GM10248 (cell line): ENCODE measurements at regions not wholly inside any gene's neighbourhood (a gene's known extent, or its start where the extent isn't known, plus 50 kb on each side); places are given as distances from the start of the nearest gene placed in this dataset.

Experiments
- CTCF ChIA-PET: fragments of 300-600 bp; sonication (Branson Sonifier 250); formaldehyde crosslinking; extraction: SDS; loops from one replicate; lab custom pipeline; 2021; ENCODE audit warnings: antibody characterized with exemption; lab: Yijun Ruan, JAX
- POLR2A ChIA-PET: fragments of 350-650 bp; sonication (Branson Sonifier 250); formaldehyde crosslinking; extraction: SDS; loops from one replicate; lab custom pipeline; 2020; ENCODE audit warnings: antibody characterized with exemption; lab: Yijun Ruan, JAX
- DNase-seq: peaks from one replicate; pipeline ENCODE4 v3.0.0; 2012; ENCODE audit errors: extremely low spot score
- CTCF ChIP-seq: IDR thresholded peaks from 2 replicates; pipeline ENCODE4 v1.5.1; 2012; ENCODE audit warnings: mild to moderate bottlenecking, low read depth; ENCODE audit errors: extremely low read depth, missing control alignments, control extremely low read depth

GRCh38 chr2:120442923-120443571 lies 97.1 kb downstream of the INHBB start:
- ChIA-PET POLR2A (no interaction called here), CTCF (no interaction called here)
- DNase-seq, result no peak
- no peak for TF ChIP-seq CTCF

- no peak for DNase-seq
- ChIA-PET CTCF (no interaction called here), POLR2A (no interaction called here)
- TF ChIP-seq CTCF, result no peak
Observed at GRCh38 chr2:120443946-120444345, 98.0 kb downstream of the INHBB start.

- POLR2A ChIA-PET, result no interaction called here
- TF ChIP-seq CTCF, result no peak
- no peak for DNase-seq
- CTCF ChIA-PET, result no interaction called here
Observed at GRCh38 chr2:120444691-120445240, 98.8 kb downstream of the INHBB start.

DNA sequence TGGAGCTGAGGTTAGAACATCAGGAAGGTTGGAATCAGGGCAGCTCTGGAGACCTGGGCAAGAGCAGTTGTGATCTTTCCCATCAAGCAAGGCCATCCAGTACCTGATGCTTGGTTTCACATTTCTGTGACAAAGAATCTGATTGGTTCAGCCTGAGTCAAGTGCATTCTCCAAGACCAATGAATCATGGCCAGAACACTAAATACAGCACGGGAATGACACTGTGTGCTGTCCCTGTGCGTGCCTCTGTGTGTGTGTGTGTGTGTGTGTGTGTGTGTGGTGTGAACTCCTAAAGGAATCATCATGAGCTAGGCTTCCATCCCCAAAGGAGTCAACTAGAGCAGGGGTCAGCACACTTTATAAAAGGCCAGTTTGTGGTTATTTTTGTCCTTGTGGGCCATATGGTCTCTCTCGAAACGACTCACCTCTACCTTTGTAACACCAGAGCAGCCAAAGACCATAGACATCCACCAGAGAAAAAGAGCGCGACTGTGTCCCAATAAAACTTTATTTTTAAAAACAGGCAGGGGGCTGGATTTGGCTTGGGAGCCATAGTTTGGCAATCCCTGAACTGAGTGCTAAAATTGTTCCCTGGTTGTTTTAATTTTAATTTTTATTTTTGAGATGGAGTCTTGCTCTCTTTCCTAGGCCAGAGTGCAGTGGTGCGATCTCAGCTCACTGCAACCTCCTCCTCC lies 99.7 kb downstream of the INHBB start:
- CTCF ChIA-PET, result no interaction called here
- POLR2A ChIA-PET, result no interaction called here
- no peak for TF ChIP-seq CTCF
- DNase-seq, result no peak

DNA sequence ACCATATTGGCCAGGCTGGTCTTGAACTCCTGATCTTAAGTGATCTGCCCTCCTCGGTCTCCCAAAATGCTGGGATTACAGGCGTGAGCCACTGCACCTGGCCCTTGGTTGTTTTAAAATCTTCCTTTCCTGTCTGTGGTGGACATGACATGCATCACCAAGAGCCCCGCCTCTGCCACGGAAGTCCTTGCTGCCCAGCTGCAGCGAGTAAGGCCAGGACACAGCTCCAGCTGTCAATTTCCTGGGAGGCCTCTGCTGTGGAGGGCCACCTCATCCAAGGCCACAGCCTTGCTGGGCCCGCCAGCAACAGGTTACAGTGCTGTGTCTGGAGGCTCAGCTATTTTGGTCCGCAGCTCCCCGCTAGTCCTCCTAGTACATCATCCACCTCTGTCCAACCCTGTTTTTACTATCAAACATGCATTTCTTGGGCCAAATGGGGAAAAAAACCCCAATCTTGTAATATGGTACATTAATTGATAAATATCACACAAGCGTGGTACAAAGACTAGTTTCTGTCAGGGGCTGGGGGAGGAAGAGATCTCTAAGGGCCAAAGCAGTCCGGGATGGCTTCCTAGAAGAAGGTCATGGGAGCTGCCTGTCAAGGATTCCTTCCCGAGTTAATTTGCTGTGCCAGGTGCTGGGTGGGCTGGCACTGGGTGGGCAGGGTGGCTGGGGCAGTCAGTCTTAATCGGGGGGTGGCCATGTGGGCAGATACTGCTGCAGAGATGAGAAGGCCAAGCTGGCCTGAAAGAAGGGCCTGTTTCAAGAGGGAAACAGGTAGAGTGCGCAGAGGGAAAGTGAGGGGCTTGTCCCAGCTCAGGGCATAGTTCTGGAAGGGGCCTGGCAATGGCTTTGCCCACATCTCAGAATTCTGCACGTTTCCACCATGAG lies 100.5 kb downstream of the INHBB start:
- ChIA-PET CTCF (no interaction called here), POLR2A (no interaction called here)
- DNase-seq, result no peak
- TF ChIP-seq CTCF, result no peak

DNA sequence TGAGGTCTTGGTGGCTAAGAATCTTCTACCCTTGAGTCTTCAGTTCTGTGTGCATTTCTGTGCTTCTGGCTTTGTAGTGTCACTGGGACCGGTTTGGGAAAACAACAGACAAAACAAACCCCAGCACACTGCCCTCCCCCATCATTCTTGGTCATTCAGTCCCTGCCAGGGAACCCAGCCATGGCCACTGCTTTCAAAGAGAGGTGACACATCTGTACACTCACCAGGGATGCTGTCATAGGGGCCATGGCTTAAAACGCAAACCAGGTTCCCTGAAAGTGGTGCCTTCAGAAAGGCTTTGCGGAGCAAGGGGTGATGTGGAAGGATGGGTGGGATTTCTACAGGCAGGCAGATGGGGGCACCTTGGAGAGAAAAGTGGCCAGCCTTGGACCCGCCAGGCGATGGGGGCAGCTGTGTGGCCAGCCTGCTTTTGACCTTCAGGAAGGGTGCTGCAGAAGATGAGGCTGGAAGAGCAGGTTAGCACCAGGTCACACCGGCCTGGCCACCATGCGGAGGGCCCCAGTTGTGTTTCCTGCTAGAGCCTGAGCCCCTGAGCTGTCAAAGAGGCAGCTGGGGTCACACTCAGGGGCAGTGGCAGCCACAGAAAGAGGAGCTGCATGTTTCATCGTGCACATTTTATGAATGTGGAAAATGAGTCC lies 101.3 kb downstream of the INHBB start:
- POLR2A ChIA-PET, result no interaction called here
- CTCF ChIA-PET, result no interaction called here
- TF ChIP-seq CTCF, result no peak
- DNase-seq, result no peak
